GM18870 (cell line): ENCODE measurements at regions not wholly inside any gene's neighbourhood (a gene's known extent, or its start where the extent isn't known, plus 50 kb on each side); places are given as distances from the start of the nearest gene placed in this dataset.

Experiments used
- ATAC-seq: cut with Tn5 transposase; IDR thresholded peaks from one replicate; pipeline ENCODE4 v1.9.1; 2021; ENCODE audit warnings: moderate library complexity; ENCODE audit not compliant: unreplicated experiment

DNA sequence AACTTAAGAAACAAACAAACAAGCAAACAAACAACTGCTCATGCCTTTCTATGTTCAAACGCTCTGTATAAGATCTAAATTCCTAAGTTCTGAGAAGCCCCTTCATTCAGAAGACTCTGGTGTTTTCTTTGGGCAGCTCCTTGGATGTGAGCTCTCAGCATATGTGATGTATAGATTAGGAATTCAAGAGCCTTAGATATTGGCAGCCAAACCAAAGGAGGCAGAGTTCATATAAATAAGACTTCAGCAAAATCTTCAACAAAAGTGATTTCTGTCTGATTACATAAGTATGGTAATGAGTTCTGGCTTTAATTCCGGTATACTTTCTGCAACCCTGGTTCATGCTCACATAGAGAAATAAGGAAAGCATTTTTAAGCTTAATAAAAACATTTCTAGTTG, 145.6 kb downstream of the DYRK2 start:
- ATAC-seq, result no peak

DNA sequence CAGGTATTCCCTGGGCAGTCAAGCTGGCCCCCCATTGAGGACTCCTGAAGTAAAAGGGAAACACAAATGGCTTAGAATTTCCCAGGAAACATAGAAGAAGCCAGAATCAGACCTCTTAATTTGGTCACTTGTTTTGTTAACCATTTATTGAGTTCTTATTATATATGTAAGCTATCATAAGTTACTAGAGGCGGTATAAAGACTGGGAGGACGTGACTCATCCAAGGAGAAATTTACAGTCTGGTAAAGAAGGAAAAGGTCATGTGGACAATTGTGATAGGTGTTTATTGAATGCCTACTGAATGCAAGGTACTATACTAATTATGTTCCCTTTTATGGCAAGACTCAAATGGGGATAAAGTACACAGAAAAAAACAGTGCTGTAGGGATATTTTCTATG, 146.7 kb downstream of the DYRK2 start:
- no peak for ATAC-seq

DNA sequence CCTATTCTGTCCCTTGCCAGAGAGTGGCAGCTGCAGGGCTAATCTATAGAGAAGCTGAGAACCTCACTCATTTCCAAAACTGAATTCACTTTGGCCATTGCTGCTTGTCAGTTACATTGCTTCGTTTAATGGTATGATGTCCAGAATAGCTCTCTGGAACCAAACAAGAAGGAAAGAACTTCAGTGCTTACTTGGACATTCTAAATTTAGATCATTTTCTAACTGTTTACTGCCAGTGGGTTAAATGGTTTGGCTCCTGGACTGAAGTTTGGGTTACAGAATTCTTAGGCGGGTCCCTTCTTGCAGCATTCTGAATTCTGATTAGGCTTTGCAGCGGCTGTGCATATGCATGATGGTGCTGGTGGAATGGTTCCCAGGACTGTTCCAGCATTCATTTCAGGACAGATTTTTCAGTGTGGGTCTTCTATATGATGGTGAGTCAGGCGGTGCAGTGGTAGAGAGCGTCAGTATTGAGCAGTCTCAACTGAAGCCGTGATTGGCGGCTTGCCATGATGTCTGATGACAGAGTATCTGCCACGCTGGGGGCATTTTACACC, 148.7 kb downstream of the DYRK2 start:
- no peak for ATAC-seq

DNA sequence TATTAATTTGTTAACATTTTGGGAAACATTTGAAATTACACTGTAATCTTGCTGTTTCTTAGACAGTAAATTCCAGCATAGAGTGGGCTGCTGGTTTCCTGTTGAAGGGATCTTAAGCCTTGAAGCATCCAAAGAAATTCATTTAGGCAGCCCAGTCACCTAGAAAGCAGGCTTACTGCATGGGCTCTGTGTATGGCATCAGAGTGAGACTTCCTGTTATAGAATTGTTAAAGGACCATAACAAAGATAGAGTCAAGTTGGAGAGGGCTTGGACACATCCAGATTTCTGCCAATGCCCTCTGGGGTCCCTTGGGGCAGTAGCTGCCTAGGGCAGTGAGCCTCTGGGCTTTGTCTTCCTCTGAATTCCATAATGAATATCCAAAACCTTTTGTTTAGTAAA, 149.2 kb downstream of the DYRK2 start:
- no peak for ATAC-seq

DNA sequence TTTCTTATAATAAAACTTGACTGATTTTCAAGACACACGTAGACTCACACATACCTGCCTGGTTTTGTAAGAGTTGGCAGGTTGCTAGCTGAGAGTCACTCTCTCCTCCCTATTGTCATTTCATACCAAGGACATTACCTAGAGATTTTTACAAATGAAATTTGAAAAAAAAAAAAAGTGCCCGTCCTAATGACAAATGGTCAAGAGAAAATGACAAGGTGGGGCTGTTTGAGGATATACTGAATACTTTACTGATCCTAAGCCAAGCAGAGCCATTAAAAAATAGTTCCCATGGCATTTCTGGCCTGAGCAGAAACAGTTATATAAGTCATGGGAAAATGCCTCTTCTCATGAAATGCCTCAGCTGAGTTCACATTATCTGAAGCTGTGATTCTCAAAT, 150.2 kb downstream of the DYRK2 start:
- no peak for ATAC-seq

DNA sequence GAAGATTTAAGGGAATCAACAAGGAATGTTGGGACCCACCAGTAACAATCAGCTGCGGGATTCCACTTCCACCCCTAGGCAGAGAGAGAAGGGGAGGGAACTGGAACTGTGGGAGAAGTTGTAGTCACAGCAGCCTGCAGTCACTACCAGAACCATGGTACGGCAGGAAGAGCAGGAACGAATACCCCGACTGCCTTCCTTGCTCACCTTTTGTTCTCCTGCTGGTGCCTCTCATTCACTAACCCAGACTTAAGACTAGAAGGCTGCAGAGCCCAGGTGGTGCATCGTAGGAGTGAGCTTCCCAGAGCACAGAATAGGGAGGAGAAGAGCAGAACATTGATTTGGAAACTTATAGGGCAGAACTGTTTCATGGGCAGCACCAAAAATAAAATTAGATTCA, 154.2 kb downstream of the DYRK2 start:
- no peak for ATAC-seq

DNA sequence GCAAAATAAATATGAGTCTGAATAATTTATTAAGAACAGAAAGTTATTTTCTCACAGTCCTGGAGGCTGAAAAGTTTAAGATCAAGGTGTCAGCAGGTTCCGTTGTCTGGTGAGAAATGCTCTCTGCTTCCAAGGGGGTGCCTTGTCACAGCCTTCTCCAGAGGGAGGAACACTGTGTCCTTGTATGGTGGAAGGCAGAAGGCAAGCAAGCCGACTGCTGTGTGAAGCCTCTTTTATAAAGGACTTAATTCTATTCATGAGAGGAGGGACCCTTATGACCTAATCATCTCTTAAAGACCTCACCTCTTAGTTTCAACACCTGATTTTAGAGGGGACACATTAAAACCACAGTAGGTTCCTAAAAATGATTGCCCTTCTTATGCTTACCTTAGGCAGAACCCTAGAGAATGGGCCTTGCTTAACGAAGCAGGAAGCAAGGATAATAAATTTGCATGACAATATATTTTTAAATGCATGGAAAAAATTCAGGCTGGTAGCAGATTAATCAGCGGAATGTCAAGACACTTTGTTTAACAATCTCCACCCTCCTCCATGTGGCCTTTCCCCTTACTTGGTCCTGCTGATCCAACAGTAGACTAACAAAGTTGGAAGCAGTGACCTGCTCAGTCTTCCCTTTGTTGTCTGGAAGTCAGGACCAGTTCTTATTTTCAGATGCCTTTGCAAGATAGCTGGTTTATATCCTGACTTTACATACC, 154.9 kb downstream of the DYRK2 start:
- no peak for ATAC-seq

DNA sequence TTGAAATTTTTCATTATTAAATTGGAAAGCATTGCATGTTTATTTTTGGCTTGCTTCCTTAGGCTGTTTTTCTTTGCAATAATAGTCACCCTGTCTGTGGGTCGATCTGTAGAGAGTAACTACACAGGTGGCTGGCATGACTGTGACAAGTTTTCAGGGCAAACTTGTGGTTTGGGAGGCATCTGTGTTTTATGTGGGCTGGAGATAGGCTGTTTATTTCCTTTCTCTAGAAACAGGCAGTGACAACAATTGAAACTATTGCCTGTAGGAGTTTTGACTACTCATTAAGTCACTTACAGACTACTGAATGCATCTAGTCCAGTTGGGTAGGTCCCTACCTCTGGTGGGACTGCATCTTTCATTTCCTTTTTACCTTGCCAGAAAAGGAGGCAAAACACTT, 155.6 kb downstream of the DYRK2 start:
- peak; percentile 84 for ATAC-seq

DNA sequence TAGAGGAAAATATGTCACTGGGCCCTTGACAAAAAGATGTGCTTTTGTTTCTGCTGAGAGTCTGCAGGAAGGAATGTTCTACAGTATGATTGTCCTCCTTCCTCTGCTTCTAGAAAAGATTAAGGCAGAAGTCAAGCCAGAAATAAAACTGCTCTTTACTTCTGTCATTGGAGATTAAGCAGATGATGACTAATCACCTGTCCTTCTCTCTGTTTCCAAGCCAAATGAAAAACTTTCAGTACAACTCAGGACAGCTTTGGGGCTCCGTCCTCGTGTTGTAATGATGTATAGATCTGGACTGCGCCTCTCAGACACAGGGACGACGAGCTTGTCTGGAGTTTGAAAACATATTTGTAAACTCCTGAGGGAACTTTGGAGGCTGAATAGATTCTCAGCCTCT, 159.3 kb downstream of the DYRK2 start:
- ATAC-seq, result no peak

DNA sequence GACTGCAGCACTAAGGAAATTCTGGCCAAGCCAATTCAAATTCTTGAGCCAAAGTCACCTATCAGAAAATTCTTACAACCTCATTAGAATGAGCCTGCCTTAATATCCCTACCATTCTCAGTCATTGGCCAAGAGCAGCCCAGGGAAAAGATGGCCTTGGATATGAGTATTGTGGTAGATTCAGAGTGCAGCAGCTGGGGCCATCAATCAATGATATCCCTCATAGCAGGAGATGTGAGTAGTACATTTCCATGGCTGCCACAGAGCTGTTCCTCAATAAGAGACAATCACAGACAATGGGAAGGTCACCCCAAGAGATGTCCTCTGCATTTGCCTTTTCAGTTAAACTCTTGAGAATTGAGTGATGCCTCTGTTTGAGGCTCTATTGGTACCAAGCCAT, 161.6 kb downstream of the DYRK2 start:
- ATAC-seq, result no peak

DNA sequence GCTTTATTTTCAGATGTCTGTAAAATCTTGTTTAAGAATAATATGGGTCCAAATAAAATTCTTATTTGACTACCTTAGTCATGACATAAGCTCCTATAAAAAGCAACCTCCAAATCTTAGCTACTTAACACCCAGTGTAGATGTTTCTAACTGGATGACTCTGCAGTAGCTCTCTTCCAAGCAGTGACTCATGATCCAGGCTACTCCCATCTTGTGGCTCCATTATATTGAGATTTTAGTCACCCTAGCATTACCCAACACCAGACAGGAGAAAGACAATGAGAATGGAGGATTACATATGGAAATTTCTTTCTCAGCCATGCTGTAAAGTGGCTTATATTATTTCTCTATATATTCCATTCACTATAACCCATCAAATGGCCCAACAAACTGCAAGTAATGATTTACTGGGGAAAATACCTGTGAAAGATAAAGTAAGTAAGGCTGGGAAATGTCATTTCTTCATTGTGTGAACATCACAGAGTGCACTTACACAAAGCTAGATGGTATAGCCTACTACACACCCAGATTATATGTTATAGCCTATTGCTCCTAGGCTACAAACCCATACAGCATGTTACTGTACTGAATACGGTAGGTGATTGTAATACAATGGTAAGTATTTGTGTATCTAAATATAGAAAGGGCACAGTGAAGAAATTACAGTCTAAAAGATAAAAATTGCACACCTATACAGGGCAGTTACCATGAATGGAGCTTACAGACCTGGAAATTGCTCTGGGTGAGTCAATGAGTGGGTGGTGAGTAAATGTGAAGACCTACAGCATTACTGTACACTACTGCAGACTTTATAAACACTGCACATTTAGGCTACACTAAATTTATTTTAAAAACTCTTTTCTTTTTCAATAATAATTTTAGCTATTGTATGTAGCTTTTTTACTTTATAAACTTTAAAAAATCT, 163.2 kb downstream of the DYRK2 start:
- no peak for ATAC-seq

DNA sequence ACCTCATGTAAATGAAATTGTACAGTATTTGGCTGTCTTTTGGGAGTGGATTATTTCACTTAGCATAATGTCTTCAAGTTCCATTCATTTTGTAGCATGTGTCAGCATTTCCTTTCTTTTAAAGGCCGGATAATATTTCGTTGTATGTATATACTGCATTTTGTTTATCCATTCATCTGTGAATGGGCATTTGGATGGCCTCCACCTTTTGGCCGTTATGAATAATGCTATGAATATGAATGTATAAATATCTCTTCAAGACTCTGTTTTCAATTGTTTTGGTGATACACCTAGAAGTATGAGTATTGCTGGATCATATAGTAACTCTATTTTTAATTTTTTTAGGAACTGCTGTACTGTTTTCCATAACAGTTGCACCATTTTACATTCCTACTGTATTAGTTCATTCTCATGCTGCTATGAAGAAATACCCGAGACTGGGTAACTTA, 164.9 kb downstream of the DYRK2 start:
- ATAC-seq, result no peak

DNA sequence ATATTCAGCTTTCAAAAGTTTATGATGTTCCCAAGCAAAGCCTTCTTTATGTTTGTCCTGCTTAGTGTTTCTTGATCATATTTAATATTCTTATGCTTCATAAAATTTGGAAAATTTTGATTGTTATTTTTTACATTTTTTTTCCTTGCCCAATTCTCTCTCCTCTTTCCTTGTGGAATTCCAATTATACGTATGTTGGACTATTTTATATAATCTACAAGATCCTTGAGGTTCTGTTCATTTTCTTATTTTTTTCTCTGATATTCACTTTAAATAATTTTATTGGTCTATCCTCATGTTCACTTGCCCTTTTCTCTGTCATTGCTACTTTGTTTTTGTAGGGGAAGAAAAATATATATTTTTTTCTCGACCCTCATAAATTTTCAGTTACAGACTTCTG, 167.7 kb downstream of the DYRK2 start:
- ATAC-seq, result no peak

DNA sequence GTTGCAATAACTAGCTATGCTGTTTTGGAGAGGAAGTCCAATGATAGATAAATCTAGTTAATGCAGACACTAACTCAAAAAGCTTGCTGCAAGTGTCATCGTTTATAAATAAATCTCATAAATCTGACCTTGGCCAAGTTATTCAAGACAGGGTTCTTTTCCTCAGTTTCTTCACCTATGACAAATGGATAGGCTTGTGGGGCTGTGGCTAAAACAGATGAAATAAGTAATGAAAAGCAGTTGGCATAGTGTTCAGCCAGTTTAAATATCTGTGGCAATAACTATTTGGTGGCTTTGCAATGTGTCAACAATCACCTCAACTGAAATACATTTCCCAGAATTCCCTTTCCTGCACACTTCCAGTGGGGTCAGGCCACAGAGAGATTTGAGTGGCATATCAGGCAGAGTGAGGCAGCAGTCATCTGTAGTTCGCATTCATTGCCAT, 169.9 kb downstream of the DYRK2 start:
- ATAC-seq, result no peak

DNA sequence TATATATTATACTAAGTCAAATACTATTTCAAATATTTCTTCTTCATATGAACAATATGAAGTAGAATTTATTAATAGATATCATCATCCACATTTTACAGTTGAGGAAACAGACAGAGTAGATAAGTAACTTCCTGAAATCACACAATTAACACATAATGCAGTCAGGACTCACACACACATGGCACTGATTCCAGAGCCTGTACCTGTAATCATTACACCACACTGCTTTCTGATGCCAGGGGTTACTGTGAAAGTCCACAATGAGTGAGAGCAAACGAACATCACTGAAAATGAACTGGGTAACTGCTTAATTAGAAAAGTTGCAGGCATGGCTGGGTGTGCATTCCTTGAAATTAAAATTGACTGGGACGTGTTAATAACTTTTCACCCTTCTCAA, 169.3 kb upstream of the IFNG-AS1 start:
- ATAC-seq, result no peak

DNA sequence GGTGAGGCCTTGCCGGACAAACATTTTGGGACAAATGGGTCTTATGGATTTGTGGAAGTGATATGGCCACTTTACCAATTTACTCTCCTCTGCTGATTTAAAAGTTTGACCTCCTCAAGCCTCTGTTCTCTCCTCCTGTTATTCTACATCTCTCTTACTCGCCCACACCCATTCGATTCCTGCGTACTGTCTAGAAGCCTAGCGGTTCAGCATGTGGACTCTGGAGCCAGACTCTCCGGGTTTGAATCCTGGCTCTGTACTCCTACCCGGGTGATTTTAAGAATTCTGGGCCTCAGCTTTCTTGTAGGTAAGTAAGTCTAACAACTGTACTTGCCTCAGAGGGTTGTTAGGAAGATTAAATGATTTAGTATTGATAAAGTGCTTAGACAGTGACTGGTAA, 168.6 kb upstream of the IFNG-AS1 start:
- ATAC-seq, result no peak

DNA sequence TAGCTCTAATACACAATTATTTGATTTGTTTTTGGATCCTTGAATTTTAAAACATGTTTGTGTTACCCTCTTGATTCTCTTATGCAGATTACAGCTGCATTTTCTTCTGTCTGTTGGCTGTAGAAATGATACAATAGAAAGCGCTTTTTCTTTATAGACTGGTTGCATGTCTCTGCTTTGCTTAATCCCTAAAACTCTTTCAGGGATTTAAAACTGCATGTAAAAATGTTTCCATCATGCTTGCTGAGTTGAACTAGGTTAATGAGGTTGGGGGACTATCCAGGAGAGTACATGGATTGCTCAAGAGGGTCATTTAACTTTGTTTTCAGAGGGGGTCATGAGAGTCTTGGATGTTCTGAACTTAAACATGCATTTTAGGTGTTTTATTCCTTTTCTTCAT, 166.4 kb upstream of the IFNG-AS1 start:
- no peak for ATAC-seq

DNA sequence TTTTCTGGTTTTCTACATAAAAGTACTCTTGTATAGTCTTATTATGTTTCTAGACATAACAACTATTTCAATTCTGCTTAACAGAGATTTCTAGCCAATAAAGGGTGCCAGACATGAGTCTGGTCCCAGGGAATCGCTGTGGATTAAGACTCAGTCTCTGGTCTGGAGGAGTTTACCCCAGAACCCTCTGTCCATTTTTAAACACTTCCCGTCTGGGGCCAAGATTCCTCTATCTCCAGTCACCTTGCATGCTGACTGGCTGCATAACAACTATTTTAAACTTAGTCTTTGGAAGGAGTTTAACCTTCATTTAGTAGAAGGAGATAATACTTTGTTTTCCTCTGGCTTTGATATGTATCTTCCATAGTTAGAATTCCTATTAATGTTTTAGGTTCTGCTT, 163.1 kb upstream of the IFNG-AS1 start:
- ATAC-seq, result no peak

DNA sequence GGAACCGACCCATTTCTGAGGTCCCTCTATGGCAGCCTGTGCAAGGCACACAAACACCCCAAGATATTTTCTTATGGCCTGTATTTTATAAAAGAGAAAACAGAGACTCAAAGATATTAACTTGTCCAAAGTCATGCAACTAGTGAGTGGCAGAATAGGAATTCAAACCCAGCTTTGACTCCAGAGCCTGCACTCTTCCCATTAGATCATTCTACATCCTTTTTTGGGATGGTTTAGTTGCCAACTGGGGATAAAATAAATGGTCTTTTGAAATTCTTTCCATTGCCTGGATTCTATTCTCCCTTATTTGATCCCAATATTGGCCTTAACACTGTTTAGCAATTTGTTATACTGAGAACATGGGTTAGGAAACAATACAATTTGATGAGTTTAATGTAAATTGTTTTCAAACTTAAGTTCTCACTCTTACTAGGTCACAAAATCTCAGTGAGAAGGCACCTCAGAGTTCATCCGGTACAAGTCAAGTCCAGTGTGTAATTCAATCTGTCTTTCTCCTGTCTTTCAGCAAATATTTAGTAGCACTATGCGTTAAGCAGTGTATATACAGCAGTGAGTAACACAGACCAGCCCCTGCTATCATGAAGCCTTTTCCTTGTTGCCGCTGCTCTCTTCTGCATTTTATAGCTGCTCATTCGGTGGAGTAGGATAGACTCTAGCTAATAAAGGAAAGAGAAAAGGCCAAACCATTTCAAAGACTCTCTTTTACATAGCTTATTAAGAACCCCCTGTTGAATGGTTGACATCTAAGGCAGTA, 162.1 kb upstream of the IFNG-AS1 start:
- no peak for ATAC-seq

DNA sequence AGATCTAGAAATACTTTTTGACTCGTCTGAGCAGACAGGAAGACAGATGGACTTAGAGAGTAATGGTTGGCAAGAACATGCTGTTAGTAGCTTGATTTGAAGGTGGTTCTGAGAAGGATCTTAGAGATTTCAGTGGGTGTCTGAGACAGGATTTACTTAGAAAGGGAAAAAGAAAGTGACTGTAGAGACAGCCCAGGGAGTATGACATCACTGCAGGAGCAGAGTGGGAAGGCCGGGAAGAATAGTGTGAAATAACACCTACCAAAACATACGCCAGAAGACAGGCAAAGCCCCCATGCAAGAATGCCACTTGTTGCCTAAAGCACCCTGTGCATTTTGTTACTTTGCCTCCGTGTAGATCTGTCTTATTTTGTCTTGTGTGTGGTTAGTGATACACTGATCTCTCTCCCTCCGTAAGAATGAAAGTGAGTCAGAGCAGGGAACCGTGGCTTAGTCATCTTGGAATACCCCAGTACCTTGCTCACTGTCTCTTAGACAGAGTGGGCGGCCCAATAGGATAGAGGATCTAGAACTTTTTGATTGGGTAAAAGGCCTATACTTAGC, 161.3 kb upstream of the IFNG-AS1 start:
- ATAC-seq, result no peak

DNA sequence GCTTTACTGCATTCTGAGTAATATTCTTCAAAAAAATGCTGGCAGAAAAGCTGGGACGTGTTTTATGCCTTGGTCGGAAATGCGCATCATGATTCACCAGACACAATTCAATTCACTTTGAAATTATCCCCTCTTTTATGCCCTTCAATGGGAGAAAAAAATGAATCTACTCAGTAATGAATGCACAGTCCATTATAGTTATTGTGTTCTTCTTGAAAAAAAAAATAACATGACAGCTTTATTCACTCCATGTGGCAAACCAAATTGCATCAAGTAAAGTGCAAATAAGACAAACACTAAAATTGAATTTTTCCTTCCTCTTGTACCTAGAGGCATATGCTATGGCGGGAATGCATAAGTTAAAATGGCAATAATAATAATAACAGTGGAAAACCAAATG, 159.4 kb upstream of the IFNG-AS1 start:
- no peak for ATAC-seq
